ENCODE measurements at regions not wholly inside any gene's neighbourhood (a gene's known extent, or its start where the extent isn't known, plus 50 kb on each side); places are given as distances from the start of the nearest gene placed in this dataset.
"Not testable (repeated sequence)": the region's sequence is repeated elsewhere in the genome, so short reads cannot be mapped to it uniquely, and the experiment has no call there.

DNA sequence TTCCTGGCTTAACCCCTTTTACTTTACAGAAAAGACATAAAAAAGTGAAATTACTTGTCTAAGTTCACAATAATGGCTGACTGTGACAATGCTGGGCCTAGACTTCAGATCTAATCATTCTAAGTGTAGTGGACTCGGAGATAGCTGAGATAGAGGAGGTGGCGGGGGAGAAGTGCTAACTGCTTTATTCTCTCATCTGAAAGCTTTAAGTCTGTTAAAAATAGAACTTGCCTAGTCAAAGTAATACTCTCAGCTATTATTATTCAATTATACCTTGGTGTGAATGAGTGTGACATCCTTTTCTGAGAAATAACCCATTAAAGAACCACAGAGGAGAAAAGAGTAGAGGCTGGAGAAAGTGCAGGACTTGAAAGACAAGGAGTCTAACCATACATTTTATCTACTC lies 96.1 kb upstream of the OLIG2 start:
- Mint-ChIP-seq H3K27me3 (ENCODE audit: unreplicated experiment) (peaks cover 2% of the 10 kb centered on the region), H3K27ac (ENCODE audit: unreplicated experiment) (no peak overlapping the region), H3K9me3 (ENCODE audit: unreplicated experiment) (no peaks in the 10 kb centered on the region), H3K4me1 (ENCODE audit: unreplicated experiment) (no peaks in the 10 kb centered on the region), H3K36me3 (ENCODE audit: low read depth, unreplicated experiment) (no peaks in the 10 kb centered on the region), H3K4me3 (ENCODE audit: unreplicated experiment) (no peak overlapping the region)
- no peak for DNase-seq (ENCODE audit: low spot score)
- TF ChIP-seq, protein P1, sequence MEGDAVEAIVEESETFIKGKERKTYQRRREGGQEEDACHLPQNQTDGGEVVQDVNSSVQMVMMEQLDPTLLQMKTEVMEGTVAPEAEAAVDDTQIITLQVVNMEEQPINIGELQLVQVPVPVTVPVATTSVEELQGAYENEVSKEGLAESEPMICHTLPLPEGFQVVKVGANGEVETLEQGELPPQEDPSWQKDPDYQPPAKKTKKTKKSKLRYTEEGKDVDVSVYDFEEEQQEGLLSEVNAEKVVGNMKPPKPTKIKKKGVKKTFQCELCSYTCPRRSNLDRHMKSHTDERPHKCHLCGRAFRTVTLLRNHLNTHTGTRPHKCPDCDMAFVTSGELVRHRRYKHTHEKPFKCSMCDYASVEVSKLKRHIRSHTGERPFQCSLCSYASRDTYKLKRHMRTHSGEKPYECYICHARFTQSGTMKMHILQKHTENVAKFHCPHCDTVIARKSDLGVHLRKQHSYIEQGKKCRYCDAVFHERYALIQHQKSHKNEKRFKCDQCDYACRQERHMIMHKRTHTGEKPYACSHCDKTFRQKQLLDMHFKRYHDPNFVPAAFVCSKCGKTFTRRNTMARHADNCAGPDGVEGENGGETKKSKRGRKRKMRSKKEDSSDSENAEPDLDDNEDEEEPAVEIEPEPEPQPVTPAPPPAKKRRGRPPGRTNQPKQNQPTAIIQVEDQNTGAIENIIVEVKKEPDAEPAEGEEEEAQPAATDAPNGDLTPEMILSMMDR (IDR thresholded peaks at IDR 0.05; ENCODE audit: unreplicated experiment) = no peak

DNA sequence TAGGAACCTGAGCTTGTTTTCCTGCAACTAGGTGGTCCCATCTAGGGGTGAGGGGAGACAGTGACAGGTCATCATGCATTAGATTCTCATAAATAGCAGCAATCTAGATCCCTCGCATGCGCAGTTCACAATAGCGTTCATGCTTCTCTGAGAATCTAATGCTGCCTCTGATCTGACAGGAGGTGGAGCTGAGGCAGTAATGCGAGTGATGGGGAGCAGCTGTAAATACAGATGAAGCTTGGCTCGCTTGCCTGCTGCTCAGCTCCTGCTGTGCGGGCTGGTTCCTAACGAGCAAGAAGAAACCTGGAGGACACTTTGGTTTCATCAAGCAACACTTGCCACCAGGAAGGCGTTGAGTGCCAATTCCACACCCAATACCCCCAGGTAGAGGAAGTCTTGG lies 95.1 kb upstream of the OLIG2 start:
- no peaks in the 10 kb centered on the region for H3K36me3 Mint-ChIP-seq (ENCODE audit: low read depth, unreplicated experiment)
- peaks cover 2% of the 10 kb centered on the region for H3K27me3 Mint-ChIP-seq (ENCODE audit: unreplicated experiment)
- DNase-seq (ENCODE audit: low spot score) = no peak
- H3K4me1 Mint-ChIP-seq (ENCODE audit: unreplicated experiment) = no peaks in the 10 kb centered on the region
- TF ChIP-seq, protein P1 (IDR thresholded peaks at IDR 0.05; ENCODE audit: unreplicated experiment) = no peak
- H3K9me3 Mint-ChIP-seq (ENCODE audit: unreplicated experiment) = no peaks in the 10 kb centered on the region
- H3K4me3 Mint-ChIP-seq (ENCODE audit: unreplicated experiment) = no peak overlapping the region
- H3K27ac Mint-ChIP-seq (ENCODE audit: unreplicated experiment) = no peak overlapping the region

DNA sequence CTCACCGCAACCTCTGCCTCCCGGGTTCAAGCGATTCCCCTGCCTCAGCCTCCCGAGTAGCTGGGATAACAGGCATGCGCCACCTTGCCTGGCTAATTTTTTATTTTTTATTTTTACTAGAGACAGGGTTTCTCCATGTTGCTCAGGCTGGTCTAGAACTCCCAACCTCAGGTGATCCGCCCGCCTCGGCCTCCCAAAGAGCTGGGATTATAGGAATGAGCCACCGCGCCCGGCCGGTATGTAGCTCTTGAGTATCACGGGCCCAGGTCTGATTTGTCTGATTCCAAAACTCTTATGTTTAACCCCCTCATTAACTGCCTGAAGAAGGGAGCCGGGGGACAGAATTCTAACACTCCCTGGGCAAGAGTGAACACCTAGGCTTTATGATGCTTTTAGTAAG lies 91.7 kb upstream of the OLIG2 start:
- H3K36me3 Mint-ChIP-seq (ENCODE audit: low read depth, unreplicated experiment); H3K9me3 Mint-ChIP-seq (ENCODE audit: unreplicated experiment); DNase-seq (ENCODE audit: low spot score); H3K4me1 Mint-ChIP-seq (ENCODE audit: unreplicated experiment); H3K27ac Mint-ChIP-seq (ENCODE audit: unreplicated experiment); H3K4me3 Mint-ChIP-seq (ENCODE audit: unreplicated experiment); H3K27me3 Mint-ChIP-seq (ENCODE audit: unreplicated experiment): not testable (repeated sequence)

DNA sequence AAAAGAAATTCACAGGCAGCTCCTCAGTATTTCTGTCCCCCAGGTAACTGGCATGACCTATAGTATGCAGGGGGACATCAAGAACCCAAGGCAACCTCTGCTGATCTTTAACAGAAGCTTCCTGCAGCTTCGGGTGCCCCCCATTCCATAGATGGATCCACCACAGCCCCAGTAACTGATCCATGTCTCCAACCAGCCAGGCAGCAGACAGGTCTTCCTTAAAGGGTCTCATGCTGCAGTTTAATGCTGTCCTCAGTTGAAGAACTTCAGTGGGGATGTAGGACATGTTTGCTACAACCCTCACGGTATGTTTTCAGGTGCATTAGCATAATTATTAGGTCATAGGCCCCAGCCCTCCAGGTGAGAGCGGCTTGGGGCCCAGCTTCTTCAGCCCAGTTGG lies 90.9 kb upstream of the OLIG2 start:
- Mint-ChIP-seq H3K27me3 (ENCODE audit: unreplicated experiment) (peaks cover under 1% of the 10 kb centered on the region), H3K36me3 (ENCODE audit: low read depth, unreplicated experiment) (no peaks in the 10 kb centered on the region), H3K4me3 (ENCODE audit: unreplicated experiment) (no peak overlapping the region), H3K4me1 (ENCODE audit: unreplicated experiment) (peaks cover 3% of the 10 kb centered on the region), H3K9me3 (ENCODE audit: unreplicated experiment) (no peaks in the 10 kb centered on the region), H3K27ac (ENCODE audit: unreplicated experiment) (no peak overlapping the region)
- TF ChIP-seq, protein P1 (IDR thresholded peaks at IDR 0.05; ENCODE audit: unreplicated experiment) = no peak
- no peak for DNase-seq (ENCODE audit: low spot score)

DNA sequence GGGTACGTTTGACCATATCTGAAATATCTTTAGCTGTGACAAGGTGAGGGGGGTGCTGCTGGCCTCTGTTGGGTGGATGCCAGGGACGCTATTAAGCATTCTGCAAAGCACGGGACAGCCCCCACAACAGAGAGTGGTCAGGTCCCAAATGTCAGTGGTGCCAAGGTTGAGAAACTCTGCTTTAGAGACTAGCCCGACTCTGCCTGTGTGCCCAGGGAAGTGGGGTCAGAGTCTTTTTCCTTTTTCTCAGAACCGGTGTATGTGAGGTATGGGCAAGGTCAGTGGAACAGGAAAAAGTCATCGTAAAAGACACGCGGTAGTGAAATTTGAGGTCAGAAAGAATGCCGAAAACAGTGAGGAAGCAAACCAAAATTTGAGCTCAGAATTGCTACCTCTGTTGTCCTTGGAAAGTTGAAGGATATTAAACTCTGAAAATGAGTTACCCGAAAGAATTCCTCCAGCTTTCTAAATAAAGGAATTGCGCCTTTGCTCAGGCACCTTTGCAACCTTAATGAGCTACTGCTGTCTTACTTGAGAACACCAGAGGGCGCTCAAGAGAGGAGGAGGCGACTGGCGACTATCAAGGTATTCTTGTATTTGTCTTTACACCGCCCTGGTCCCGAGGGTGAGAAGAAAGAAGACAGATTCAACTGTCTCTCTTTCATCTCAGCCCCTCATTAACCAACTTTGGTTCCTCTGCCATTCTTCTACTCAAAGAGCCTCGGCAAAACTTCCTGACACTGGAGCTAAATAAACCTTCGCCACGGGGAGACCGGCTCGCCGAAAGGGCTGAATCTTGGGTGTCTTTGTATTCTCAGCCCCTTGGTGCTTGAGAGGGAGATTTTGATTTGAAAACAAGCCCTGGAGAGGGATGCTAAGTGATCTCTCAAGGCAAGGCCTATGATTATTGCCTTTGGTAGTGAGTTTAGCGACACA lies 85.4 kb upstream of the OLIG2 start:
- Mint-ChIP-seq H3K27me3 (ENCODE audit: unreplicated experiment) (peaks cover 1% of the 10 kb centered on the region), H3K4me3 (ENCODE audit: unreplicated experiment) (no peak overlapping the region), H3K9me3 (ENCODE audit: unreplicated experiment) (no peaks in the 10 kb centered on the region), H3K36me3 (ENCODE audit: low read depth, unreplicated experiment) (peaks cover 6% of the 10 kb centered on the region), H3K27ac (ENCODE audit: unreplicated experiment) (no peak overlapping the region), H3K4me1 (ENCODE audit: unreplicated experiment) (peaks cover 7% of the 10 kb centered on the region)
- DNase-seq (ENCODE audit: low spot score) = peak; percentile 34
- TF ChIP-seq, protein P1 (IDR thresholded peaks at IDR 0.05; ENCODE audit: unreplicated experiment) = peak; percentile 71
